ENCODE measurements at regions not wholly inside any gene's neighbourhood (a gene's known extent, or its start where the extent isn't known, plus 50 kb on each side); places are given as distances from the start of the nearest gene placed in this dataset.
"Not testable (repeated sequence)": the region's sequence is repeated elsewhere in the genome, so short reads cannot be mapped to it uniquely, and the experiment has no call there.

GRCh38 chr11:104699981-104700380, 198.3 kb downstream of the CASP12 start:
- DNase-seq, result no peak

- no peak for DNase-seq
These were observed 203.2 kb downstream of the CASP12 start for GRCh38 chr11:104695065-104695463.

GRCh38 chr11:104694259-104695064, 203.8 kb downstream of the CASP12 start:
- no peak for DNase-seq

GRCh38 chr11:104692751-104693150, 205.5 kb downstream of the CASP12 start:
- DNase-seq, result no peak

- no peak for DNase-seq
These were observed 207.1 kb downstream of the CASP12 start for GRCh38 chr11:104691129-104691528.

GRCh38 chr11:104690241-104690640, 208.0 kb downstream of the CASP12 start:
- DNase-seq, result no peak

- DNase-seq, result no peak
These were observed 209.5 kb downstream of the CASP12 start for GRCh38 chr11:104688731-104689130.

- no peak for DNase-seq
These were observed 216.1 kb downstream of the CASP12 start for GRCh38 chr11:104682206-104682605.

GRCh38 chr11:104679258-104679657, 219.0 kb downstream of the CASP12 start:
- no peak for DNase-seq

- DNase-seq, result no peak
These were observed 219.9 kb downstream of the CASP12 start for GRCh38 chr11:104678408-104678807.

- not testable (repeated sequence) for DNase-seq
These were observed 221.2 kb downstream of the CASP12 start for GRCh38 chr11:104677069-104677468.

- no peak for DNase-seq
These were observed 225.4 kb downstream of the CASP12 start for GRCh38 chr11:104672897-104673296.

- DNase-seq, result no peak
These were observed 229.3 kb downstream of the CASP12 start for GRCh38 chr11:104668797-104669463.

- DNase-seq, result no peak
These were observed 231.6 kb downstream of the CASP12 start for GRCh38 chr11:104666624-104667023.

- no peak for DNase-seq
These were observed 232.6 kb downstream of the CASP12 start for GRCh38 chr11:104665641-104666040.

GRCh38 chr11:104663190-104664140, 234.8 kb downstream of the CASP12 start:
- DNase-seq, result no peak

GRCh38 chr11:104661901-104662300, 236.4 kb downstream of the CASP12 start:
- DNase-seq, result no peak

- DNase-seq, result no peak
These were observed 236.8 kb downstream of the CASP12 start for GRCh38 chr11:104661471-104661870.

GRCh38 chr11:104658177-104658576, 240.1 kb downstream of the CASP12 start:
- DNase-seq, result no peak

- DNase-seq, result no peak
These were observed 241.2 kb downstream of the CASP12 start for GRCh38 chr11:104657083-104657482.

- DNase-seq, result no peak
These were observed 243.2 kb downstream of the CASP12 start for GRCh38 chr11:104655066-104655465.

GRCh38 chr11:104654181-104654813, 244.0 kb downstream of the CASP12 start:
- DNase-seq, result no peak

- DNase-seq, result no peak
These were observed 244.9 kb downstream of the CASP12 start for GRCh38 chr11:104653407-104653806.
